Adrenal gland (tissue), 5 donors: ENCODE measurements at regions not wholly inside any gene's neighbourhood (a gene's known extent, or its start where the extent isn't known, plus 50 kb on each side); places are given as distances from the start of the nearest gene placed in this dataset.

Experiments used
- POLR2A ChIP-seq, 2 donors: fragments of 450-650 bp; IDR thresholded peaks; one replicate each; pipeline ENCODE4 v1.6.1; 2017; ENCODE audit warnings: antibody characterized with exemption in 2 of 2, mild to moderate bottlenecking in 2 of 2, moderate library complexity in 1 of 2
- TF ChIP-seq, protein P1 (sequence below), 6 experiments: fragments of 450-650 bp in 4 of 6; fragments of 200-600 bp in 2 of 6; sonication (generic) in 1 of 6; IDR thresholded peaks; 1 replicate in 5 of 6; 2 replicates in 1 of 6; pipeline versions ENCODE4 v1.5.1 to v1.8.0; 2016 to 2021; ENCODE audit warnings: antibody characterized with exemption in 6 of 6, mild to moderate bottlenecking in 2 of 6, moderate library complexity in 1 of 6
- donor health status: DM: no; HTN: no; CAD: no.

DNA sequence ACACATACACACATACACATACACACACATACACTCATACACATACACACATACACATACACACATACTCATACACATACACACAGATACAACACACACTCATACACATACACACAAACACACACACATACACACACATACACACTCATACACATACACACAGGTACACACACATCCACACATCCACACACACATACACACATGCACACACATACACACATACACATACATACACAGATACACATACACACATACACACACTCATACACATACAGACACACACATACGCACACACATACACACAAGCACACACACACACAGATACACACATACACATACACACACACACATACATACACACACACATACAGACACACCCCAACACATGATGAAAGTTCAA is 729.1 kb upstream of the SOX11 start:
- TF ChIP-seq POLR2A (IDR thresholded peaks at IDR 0.05), result no peak
- TF ChIP-seq, protein P1, sequence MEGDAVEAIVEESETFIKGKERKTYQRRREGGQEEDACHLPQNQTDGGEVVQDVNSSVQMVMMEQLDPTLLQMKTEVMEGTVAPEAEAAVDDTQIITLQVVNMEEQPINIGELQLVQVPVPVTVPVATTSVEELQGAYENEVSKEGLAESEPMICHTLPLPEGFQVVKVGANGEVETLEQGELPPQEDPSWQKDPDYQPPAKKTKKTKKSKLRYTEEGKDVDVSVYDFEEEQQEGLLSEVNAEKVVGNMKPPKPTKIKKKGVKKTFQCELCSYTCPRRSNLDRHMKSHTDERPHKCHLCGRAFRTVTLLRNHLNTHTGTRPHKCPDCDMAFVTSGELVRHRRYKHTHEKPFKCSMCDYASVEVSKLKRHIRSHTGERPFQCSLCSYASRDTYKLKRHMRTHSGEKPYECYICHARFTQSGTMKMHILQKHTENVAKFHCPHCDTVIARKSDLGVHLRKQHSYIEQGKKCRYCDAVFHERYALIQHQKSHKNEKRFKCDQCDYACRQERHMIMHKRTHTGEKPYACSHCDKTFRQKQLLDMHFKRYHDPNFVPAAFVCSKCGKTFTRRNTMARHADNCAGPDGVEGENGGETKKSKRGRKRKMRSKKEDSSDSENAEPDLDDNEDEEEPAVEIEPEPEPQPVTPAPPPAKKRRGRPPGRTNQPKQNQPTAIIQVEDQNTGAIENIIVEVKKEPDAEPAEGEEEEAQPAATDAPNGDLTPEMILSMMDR (IDR thresholded peaks at IDR 0.05), result no peak
